ENCODE measurements at regions not wholly inside any gene's neighbourhood (a gene's known extent, or its start where the extent isn't known, plus 50 kb on each side); places are given as distances from the start of the nearest gene placed in this dataset.

DNA sequence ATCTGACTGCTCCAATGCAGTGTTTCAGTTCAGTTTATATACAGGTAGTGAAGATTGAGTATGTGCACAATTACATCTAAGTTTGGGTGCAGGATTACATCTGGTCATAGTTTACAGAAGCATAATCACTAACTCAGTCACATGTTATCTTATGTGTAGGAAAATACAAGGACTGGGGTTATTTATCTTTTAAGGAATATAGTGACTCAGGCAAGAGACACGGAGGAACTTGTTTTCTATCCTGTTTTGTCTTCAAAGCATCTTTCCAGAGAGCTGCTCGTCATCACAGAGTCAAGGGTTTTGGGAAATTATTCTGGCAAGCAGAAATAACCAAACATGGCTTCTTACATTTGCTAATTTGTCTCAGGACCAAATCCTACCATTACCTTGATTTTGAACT, 1371.5 kb upstream of the TMEFF2 start:
- Histone ChIP-seq H3K27ac (ENCODE audit: low read depth, low read length) (no peak overlapping the region), H3K4me1 (ENCODE audit: control insufficient read depth, insufficient read depth, low read length) (no peaks in the 10 kb centered on the region), H3K9me3 (ENCODE audit: control insufficient read depth, insufficient read depth, low read length) (no peaks in the 10 kb centered on the region), H3K4me3 (ENCODE audit: low read depth, low read length) (no peak overlapping the region), H3K27me3 (ENCODE audit: control insufficient read depth, insufficient read depth, low read length) (no peaks in the 10 kb centered on the region), H3K36me3 (ENCODE audit: control insufficient read depth, insufficient read depth, low read length) (no peaks in the 10 kb centered on the region)
- DNase-seq (ENCODE audit: low read depth in 4 of 6, low spot score in 6 of 6), result no peak
- 57% methylated on average over 2 of the region's 2 CpGs for WGBS (ENCODE audit: insufficient coverage)

GRCh38 chr2:193562031-193562430, 1367.3 kb upstream of the TMEFF2 start:
- Histone ChIP-seq H3K36me3 (ENCODE audit: control insufficient read depth, insufficient read depth, low read length) (no peaks in the 10 kb centered on the region), H3K27me3 (ENCODE audit: control insufficient read depth, insufficient read depth, low read length) (no peaks in the 10 kb centered on the region), H3K4me1 (ENCODE audit: control insufficient read depth, insufficient read depth, low read length) (no peaks in the 10 kb centered on the region), H3K9me3 (ENCODE audit: control insufficient read depth, insufficient read depth, low read length) (no peaks in the 10 kb centered on the region), H3K4me3 (ENCODE audit: low read depth, low read length) (no peak overlapping the region), H3K27ac (ENCODE audit: low read depth, low read length) (no peak overlapping the region)
- no peak for DNase-seq (ENCODE audit: low read depth in 4 of 6, low spot score in 6 of 6)

DNA sequence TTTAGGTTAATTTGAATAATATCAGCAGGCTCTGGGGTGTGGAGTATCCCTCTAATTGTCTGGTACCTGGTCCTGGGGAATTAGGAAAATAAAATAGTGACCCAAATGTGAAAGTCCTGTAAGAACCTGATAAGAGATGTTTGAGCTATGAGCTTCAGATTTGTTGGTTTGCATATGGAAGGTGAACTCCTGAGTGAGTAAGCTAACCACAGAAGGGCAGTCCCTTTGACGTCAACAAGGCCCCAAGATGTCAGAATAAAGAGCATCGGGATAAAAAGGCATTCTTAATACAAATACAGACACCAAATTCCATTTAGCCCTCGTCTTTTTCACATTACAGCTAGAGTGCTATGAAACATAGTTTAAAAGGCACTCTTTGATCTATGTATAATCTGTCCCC, 1366.3 kb upstream of the TMEFF2 start:
- no peaks in the 10 kb centered on the region for H3K4me1 ChIP-seq (ENCODE audit: control insufficient read depth, insufficient read depth, low read length)
- no peaks in the 10 kb centered on the region for H3K9me3 ChIP-seq (ENCODE audit: control insufficient read depth, insufficient read depth, low read length)
- H3K27ac ChIP-seq (ENCODE audit: low read depth, low read length), result no peak overlapping the region
- no peak overlapping the region for H3K4me3 ChIP-seq (ENCODE audit: low read depth, low read length)
- DNase-seq (ENCODE audit: low read depth in 4 of 6, low spot score in 6 of 6), result no peak
- no CpG with 5 or more reads among the region's 3 CpGs for WGBS (ENCODE audit: insufficient coverage)
- no peaks in the 10 kb centered on the region for H3K27me3 ChIP-seq (ENCODE audit: control insufficient read depth, insufficient read depth, low read length)
- H3K36me3 ChIP-seq (ENCODE audit: control insufficient read depth, insufficient read depth, low read length), result no peaks in the 10 kb centered on the region

DNA sequence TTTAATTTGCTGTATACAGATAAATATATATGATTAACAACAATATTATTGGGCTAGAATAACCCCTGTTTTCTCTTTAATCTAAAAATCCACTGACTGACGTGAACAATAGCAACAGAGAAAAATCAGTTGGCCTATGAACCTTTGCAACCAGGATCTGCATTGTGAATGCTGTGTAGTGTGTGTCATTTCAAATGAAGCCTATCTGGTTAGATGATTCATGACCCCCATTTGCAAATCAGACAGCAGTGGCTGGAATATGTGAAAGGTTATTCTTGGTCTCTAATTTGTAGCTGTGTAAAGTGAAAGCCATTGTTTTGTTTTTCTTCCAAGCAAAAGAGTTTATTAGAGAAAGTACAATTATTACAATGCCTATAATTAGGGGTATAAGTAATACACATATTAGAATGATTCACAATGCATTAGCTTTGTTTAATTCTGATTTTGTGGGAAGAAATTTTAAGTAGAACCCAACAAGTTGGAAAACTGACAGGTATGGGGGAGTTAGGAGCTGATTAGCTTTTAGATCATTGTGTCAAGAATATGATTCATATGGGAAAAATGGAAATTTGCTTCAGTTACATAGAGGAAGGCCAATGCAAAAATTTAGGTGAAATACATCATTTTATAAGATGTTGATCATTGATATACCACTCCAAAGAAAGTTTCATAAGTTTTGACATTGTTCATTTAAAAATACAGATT, 1362.2 kb upstream of the TMEFF2 start:
- no peak overlapping the region for H3K4me3 ChIP-seq (ENCODE audit: low read depth, low read length)
- H3K4me1 ChIP-seq (ENCODE audit: control insufficient read depth, insufficient read depth, low read length), result no peaks in the 10 kb centered on the region
- no CpG with 5 or more reads among the region's 1 CpG for WGBS (ENCODE audit: insufficient coverage)
- no peak for DNase-seq (ENCODE audit: low read depth in 4 of 6, low spot score in 6 of 6)
- H3K27ac ChIP-seq (ENCODE audit: low read depth, low read length), result no peak overlapping the region
- H3K27me3 ChIP-seq (ENCODE audit: control insufficient read depth, insufficient read depth, low read length), result no peaks in the 10 kb centered on the region
- H3K36me3 ChIP-seq (ENCODE audit: control insufficient read depth, insufficient read depth, low read length), result no peaks in the 10 kb centered on the region
- H3K9me3 ChIP-seq (ENCODE audit: control insufficient read depth, insufficient read depth, low read length), result no peaks in the 10 kb centered on the region

DNA sequence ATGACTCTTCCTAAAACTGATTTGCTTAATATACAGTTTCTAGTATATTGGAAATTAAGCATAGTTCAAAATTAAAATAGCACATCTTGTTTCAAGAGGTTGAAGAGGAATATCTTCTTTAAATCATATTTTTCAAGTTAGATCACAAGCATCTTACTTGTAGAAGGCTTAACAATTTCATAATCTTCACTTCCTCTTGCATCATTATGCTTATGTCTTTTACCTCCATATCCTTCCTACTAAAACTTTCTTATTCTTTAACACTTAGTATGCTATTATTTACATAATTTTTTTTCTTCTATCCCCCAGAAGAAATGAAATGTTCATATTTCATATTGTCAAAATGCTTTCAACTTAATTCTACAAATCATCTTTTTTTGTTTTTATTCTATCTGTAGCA, 1354.9 kb upstream of the TMEFF2 start:
- no peak for DNase-seq (ENCODE audit: low read depth in 4 of 6, low spot score in 6 of 6)
- Histone ChIP-seq H3K4me3 (ENCODE audit: low read depth, low read length) (no peak overlapping the region), H3K27ac (ENCODE audit: low read depth, low read length) (no peak overlapping the region), H3K4me1 (ENCODE audit: control insufficient read depth, insufficient read depth, low read length) (no peaks in the 10 kb centered on the region), H3K27me3 (ENCODE audit: control insufficient read depth, insufficient read depth, low read length) (no peaks in the 10 kb centered on the region), H3K9me3 (ENCODE audit: control insufficient read depth, insufficient read depth, low read length) (no peaks in the 10 kb centered on the region), H3K36me3 (ENCODE audit: control insufficient read depth, insufficient read depth, low read length) (no peaks in the 10 kb centered on the region)

GRCh38 chr2:193542762-193543161, 1348.0 kb upstream of the TMEFF2 start:
- 83% methylated on average over 3 of the region's 3 CpGs for WGBS (ENCODE audit: insufficient coverage)
- Histone ChIP-seq H3K27ac (ENCODE audit: low read depth, low read length) (no peak overlapping the region), H3K9me3 (ENCODE audit: control insufficient read depth, insufficient read depth, low read length) (peaks cover 1% of the 10 kb centered on the region), H3K36me3 (ENCODE audit: control insufficient read depth, insufficient read depth, low read length) (no peaks in the 10 kb centered on the region), H3K4me3 (ENCODE audit: low read depth, low read length) (no peak overlapping the region), H3K27me3 (ENCODE audit: control insufficient read depth, insufficient read depth, low read length) (no peaks in the 10 kb centered on the region), H3K4me1 (ENCODE audit: control insufficient read depth, insufficient read depth, low read length) (no peaks in the 10 kb centered on the region)
- DNase-seq (ENCODE audit: low read depth in 4 of 6, low spot score in 6 of 6), result no peak

GRCh38 chr2:193539188-193539587, 1344.5 kb upstream of the TMEFF2 start:
- no peak for DNase-seq (ENCODE audit: low read depth in 4 of 6, low spot score in 6 of 6)
- no peaks in the 10 kb centered on the region for H3K36me3 ChIP-seq (ENCODE audit: control insufficient read depth, insufficient read depth, low read length)
- H3K9me3 ChIP-seq (ENCODE audit: control insufficient read depth, insufficient read depth, low read length), result peaks cover 1% of the 10 kb centered on the region
- no peak overlapping the region for H3K27ac ChIP-seq (ENCODE audit: low read depth, low read length)
- no peak overlapping the region for H3K4me3 ChIP-seq (ENCODE audit: low read depth, low read length)
- H3K27me3 ChIP-seq (ENCODE audit: control insufficient read depth, insufficient read depth, low read length), result no peaks in the 10 kb centered on the region
- H3K4me1 ChIP-seq (ENCODE audit: control insufficient read depth, insufficient read depth, low read length), result no peaks in the 10 kb centered on the region

DNA sequence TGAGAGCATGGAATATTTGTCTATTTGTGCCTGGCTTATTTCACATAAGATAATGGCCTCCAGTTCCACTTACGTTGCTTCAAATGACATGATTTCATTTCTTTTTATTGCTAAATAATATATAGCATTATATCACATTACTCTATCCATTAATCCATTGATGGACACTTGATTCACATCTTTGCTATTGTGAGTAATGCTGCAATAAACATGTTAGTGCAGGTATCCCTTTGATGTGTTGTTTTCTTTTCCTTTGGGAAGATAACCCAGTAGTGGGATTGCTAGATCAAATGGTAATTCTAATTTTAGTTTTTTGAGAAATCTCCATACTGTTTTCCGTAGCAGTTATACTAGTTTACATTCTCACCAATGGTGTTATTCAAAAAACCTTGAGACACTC, 1343.3 kb upstream of the TMEFF2 start:
- no peaks in the 10 kb centered on the region for H3K27me3 ChIP-seq (ENCODE audit: control insufficient read depth, insufficient read depth, low read length)
- no peaks in the 10 kb centered on the region for H3K36me3 ChIP-seq (ENCODE audit: control insufficient read depth, insufficient read depth, low read length)
- WGBS (ENCODE audit: insufficient coverage), result no CpG with 5 or more reads among the region's 2 CpGs
- H3K9me3 ChIP-seq (ENCODE audit: control insufficient read depth, insufficient read depth, low read length), result peaks cover 1% of the 10 kb centered on the region
- H3K27ac ChIP-seq (ENCODE audit: low read depth, low read length), result no peak overlapping the region
- H3K4me1 ChIP-seq (ENCODE audit: control insufficient read depth, insufficient read depth, low read length), result no peaks in the 10 kb centered on the region
- no peak for DNase-seq (ENCODE audit: low read depth in 4 of 6, low spot score in 6 of 6)
- H3K4me3 ChIP-seq (ENCODE audit: low read depth, low read length), result no peak overlapping the region

DNA sequence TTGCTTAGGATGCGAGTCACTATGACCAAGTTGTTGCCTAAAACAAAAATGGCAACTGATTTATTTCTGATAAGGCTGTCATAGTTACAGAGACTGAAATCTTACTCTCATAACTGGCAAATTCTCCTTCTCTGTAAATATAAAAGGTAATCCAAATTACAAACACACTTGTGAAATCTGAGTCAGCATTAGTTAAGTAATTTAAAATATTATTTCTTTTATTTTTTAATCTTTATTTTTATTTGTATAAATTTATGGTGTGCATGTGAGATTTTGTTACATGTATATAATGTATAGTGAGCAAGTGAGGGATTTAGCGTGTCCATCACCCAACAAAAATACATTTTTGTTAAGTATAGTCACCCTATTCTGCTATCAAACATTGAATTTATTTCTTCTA, 1342.8 kb upstream of the TMEFF2 start:
- H3K27me3 ChIP-seq (ENCODE audit: control insufficient read depth, insufficient read depth, low read length), result no peaks in the 10 kb centered on the region
- H3K36me3 ChIP-seq (ENCODE audit: control insufficient read depth, insufficient read depth, low read length), result no peaks in the 10 kb centered on the region
- no peak overlapping the region for H3K27ac ChIP-seq (ENCODE audit: low read depth, low read length)
- no peak for DNase-seq (ENCODE audit: low read depth in 4 of 6, low spot score in 6 of 6)
- WGBS (ENCODE audit: insufficient coverage), result no CpG with 5 or more reads among the region's 2 CpGs
- H3K9me3 ChIP-seq (ENCODE audit: control insufficient read depth, insufficient read depth, low read length), result peaks cover 1% of the 10 kb centered on the region
- no peak overlapping the region for H3K4me3 ChIP-seq (ENCODE audit: low read depth, low read length)
- H3K4me1 ChIP-seq (ENCODE audit: control insufficient read depth, insufficient read depth, low read length), result no peaks in the 10 kb centered on the region

DNA sequence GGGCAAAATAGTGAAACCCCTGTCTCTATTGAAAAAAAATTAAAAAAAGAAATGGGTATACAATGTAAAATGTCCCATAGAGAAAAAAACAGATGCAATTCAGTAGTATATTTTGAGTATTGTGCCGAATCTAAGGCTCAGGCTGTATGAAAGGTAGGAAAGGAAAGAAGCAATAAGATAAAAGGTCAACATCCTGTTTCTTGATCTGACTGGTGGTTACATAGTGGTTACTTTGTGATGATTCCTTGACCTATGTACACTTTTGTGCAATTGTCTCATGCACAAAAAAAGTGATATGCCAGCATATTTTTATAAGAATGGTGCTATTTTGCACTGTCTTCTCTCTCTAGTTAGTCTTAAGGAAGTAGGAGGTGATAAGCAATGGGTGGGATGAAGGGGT, 1333.7 kb upstream of the TMEFF2 start:
- WGBS (ENCODE audit: insufficient coverage), result 92% methylated on average over 1 of the region's 1 CpG
- no peak overlapping the region for H3K4me3 ChIP-seq (ENCODE audit: low read depth, low read length)
- H3K27me3 ChIP-seq (ENCODE audit: control insufficient read depth, insufficient read depth, low read length), result no peaks in the 10 kb centered on the region
- H3K4me1 ChIP-seq (ENCODE audit: control insufficient read depth, insufficient read depth, low read length), result no peaks in the 10 kb centered on the region
- no peak overlapping the region for H3K27ac ChIP-seq (ENCODE audit: low read depth, low read length)
- no peak for DNase-seq (ENCODE audit: low read depth in 4 of 6, low spot score in 6 of 6)
- no peaks in the 10 kb centered on the region for H3K9me3 ChIP-seq (ENCODE audit: control insufficient read depth, insufficient read depth, low read length)
- no peaks in the 10 kb centered on the region for H3K36me3 ChIP-seq (ENCODE audit: control insufficient read depth, insufficient read depth, low read length)

Data from spinal cord (tissue), 9 donors.